ENCODE measurements at regions not wholly inside any gene's neighbourhood (a gene's known extent, or its start where the extent isn't known, plus 50 kb on each side); places are given as distances from the start of the nearest gene placed in this dataset.
"Not testable (repeated sequence)": the region's sequence is repeated elsewhere in the genome, so short reads cannot be mapped to it uniquely, and the experiment has no call there.

- no peak for DNase-seq
Observed at GRCh38 chr6:67722861-67723261, 912.2 kb upstream of the ADGRB3 start.

- DNase-seq: no peak
Observed at GRCh38 chr6:67717281-67717680, 917.8 kb upstream of the ADGRB3 start.

GRCh38 chr6:67706388-67706787, 928.7 kb upstream of the ADGRB3 start:
- DNase-seq: no peak

DNA sequence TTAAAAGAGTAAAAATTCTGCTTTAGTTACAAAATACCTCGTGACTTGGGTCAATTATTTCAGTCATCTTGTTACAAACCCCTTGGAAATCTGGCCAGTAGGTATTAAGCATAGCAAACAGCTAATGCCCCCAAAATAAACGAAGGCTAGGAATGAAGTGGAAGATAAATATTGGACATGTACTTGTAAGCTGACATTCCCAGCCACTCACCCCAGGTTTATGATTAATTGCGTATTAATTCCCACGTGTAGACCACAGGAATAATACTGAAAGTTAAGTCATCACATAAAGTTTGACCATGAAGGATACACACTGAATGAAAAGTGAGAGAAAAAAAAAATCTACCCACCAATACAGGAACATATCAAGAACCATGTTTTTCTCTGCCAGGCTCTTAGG, 936.5 kb upstream of the ADGRB3 start:
- DNase-seq: peak; percentile 58

- DNase-seq: no peak
Observed at GRCh38 chr6:67694127-67694526, 941.0 kb upstream of the ADGRB3 start.

DNA sequence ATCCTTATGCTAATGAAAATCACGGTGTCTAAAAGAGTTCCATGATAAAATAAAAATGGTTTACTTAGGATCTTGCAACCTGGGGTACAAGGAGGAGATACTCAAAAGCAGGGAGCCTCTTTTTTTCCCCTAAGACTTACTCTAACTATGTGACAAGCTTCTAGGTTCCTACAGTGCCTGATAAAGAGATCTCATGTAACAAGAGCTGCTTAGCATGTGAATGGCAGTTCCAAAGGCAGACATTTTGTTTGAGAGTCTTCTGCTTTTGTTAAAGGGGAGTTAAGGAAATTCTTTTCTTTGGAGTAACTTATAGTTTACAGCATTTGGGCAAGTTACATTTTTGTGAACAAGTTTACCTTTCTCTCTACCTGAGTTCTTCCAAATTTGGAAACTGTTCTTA, 945.8 kb upstream of the ADGRB3 start:
- DNase-seq: no peak

DNA sequence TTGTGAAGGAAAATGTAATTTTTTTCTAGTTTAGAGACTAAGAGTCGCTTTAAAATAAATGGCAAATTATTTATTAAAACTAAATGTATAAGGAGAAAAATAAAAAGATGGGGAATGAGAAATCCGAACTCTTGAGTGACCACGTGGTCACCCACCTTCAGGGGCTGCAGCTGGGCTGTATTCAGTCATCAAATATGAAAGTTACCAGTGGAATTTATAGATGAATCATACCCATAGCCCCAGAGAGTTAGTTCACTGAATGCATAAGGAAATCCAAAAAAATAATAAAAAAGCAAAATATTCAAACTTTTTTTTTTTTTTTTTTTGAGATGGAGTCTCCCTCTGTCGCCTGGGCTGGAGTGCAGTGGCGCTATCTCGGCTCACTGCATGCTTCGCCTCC, 947.7 kb upstream of the ADGRB3 start:
- no peak for DNase-seq

DNA sequence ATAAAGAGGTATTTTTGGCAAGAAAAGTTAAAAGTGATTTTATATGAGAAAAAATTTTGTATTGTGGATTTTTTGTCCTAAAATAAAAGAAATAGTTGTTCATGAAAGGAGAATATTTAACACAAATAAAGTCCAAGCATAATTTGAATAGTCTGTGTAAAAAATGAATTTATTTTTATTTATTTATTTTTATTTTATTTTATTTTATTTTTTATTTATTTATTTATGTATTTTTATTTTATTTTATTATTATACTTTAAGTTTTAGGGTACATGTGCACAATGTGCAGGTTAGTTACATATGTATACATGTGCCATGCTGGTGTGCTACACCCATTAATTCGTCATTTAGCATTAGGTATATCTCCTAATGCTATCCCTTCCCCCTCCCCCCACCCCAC, 948.9 kb upstream of the ADGRB3 start:
- DNase-seq: not testable (repeated sequence)

DNA sequence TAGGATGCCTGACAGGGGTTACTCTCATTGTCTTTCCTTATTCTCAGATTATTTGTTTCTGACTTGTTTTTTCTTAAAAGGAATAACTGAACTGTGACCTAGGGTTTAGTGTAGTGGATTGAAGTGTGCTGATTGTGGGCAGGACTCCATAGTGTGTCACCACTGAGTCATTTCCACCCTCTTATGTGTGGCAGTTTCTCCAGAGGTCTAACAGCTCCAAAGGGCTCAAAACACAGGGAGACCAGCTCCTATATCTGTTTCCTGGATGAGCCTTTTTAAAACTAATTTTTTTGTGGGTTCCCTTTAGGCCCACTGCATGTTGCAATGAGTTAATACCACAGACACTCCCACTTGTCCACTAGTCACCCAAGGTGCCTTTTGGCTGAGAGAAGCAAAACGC, 951.1 kb upstream of the ADGRB3 start:
- DNase-seq: no peak

- no peak for DNase-seq
Observed at GRCh38 chr6:67680297-67680932, 954.7 kb upstream of the ADGRB3 start.

- DNase-seq: no peak
Observed at GRCh38 chr6:67679566-67680296, 955.4 kb upstream of the ADGRB3 start.

DNA sequence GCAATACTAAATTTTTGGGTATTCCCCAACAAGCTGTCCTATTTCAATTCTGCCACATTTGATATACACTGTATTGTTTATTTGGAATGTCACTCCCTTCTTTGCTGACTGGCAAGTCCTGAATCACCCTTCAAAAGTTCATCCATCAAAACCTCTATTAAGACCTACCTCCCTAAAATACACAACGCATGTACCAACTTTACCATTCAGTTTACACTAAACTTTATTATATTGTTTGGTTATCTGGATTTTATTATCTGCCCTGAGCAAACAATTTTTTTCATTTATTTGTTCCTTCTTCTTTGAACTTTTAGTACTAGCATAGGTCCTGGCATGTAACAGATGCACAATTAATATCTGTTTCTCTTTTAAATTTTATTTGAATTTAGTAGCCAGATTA, 958.2 kb upstream of the ADGRB3 start:
- no peak for DNase-seq

DNA sequence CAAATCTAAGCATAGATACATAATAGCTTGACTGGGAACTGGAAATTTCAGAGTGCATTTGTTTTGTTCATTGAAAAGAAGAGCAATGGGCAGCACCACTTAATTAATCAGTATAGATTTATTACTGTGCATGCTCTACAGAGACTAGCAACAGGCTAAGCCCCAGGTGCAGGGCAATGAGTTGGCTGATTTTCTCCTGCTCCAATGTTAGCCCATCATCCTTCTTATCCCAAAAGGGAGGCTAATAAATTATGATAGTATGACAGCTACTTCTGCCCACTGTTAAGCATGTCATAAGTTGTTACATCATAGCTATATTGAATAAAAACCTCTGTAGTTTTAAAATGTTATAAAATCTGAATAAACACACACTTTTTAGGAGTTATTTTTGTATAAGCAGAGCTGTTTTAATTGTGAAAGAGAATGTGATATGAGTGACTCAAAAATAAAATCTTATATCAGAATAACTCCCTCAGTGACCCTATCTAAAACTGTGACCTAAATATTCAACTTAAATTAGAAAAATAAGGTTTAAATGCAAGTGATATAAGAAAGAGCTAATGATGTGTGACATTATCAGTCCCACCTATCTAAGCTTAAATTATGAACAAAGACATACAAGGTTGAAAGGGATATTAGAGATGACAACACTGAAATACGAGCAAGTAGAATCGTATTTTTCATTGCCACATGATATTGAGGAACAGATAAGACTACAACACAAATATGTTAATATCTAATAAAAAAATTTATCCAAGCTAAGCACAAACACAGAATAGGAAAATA, 967.3 kb upstream of the ADGRB3 start:
- DNase-seq: no peak

DNA sequence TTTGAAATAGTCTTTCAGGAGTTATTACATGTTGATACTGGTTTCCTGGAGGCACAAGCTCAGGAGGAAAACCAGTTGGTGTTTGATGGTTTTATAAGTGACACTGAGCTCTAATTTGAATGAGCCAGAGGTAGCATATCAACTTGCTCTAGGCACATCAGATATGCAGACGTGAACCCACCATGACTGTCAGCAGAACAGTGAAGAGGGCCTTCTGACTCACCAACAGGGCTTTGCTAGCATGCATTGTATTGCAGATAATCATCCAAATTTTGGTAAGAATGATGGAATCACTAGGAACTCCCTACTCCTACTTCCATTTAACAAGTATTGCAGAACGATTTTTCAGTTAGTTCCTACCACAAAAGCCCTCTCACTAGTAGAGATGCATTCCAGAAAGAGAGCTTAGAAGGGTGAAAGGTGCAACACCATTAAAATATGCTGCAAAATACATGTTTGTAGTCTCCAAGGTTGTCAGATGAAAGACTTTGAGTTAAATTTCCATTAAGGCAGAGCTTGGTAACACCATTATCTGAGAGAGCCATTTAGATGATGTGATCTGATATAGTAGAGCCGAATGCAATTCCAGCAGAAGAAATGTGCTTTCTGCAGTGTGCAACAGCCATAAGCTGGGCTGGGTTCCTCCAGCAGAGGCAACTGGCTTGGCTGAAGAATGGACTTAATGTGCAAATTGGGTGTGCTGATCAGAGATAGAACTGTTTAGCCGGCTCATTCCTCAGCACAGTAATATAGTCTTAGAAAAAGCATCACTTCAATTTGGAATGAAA, 968.7 kb upstream of the ADGRB3 start:
- DNase-seq: no peak

DNA sequence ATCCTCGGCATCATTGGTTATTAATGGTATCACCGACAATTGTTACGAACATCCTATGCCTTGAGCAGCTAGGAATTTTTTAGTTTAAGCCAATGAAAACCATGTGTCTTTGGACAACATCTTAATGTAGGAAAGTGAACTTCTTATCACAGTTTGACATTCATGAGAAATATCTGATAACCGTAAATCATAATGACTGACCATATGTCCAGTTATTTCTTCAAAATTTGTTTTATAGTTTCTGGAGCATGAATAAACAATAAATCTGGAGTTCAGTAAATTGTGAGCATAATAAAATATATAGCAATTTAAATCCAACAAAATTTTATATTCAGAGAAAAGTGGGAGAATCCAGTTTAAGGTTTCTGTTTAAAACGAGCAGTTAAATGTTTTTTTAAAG, 970.1 kb upstream of the ADGRB3 start:
- DNase-seq: no peak

DNA sequence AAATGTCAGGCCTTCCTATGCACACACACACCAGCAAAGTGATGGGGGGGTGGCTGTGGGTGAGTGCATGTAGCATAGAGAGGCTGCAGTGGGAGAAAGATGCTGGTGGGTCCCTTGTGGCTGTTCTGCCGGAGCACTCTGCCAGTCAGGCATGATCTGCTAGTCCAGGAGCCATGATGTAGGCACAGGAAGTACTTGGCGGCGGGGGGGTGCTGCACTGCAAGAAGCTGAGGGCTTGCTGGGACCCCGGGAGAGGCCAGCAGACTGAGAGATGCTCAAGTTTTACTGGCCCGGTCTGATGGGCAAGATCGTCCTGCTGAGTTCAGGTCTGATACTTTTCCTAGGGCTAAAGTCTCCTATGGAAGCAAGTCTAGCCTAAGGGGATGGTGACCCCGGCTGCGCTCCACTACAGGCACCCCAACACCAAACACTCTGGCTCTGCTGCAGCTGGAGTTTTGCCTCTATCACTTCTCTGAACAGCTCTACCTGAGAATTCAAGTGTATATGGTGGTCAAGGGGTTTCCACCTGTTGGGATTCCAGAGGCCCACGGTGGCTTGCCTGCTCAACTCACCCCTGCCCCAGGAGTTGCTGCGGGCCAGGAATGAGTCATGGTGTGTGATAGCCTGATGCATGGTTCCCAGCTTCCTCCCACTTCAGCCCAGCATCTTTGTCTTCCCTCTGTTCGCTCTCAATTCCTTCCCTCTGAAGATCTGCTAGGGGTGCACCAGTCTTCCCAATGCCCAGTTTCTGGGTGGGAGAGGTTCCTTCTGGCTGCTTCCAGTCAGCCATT, 971.8 kb upstream of the ADGRB3 start:
- no peak for DNase-seq

DNA sequence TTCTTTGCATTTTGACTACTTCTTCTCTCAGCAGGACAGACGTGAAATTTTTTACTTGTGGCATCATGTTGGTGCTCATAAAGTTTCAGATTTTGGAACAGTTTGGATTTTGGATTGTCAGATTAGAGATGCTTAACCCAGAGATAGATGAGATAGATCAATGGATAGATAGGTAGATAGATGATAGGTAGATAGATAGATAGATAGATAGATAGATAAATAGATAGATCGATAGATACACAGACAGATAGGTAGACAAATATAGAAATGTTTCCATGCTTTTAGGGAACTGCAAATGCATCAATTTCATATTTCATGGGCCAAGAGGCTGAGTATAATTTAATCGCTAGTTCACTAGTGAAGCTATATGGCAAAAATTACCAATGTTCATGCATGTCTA, 981.5 kb upstream of the ADGRB3 start:
- no peak for DNase-seq

DNA sequence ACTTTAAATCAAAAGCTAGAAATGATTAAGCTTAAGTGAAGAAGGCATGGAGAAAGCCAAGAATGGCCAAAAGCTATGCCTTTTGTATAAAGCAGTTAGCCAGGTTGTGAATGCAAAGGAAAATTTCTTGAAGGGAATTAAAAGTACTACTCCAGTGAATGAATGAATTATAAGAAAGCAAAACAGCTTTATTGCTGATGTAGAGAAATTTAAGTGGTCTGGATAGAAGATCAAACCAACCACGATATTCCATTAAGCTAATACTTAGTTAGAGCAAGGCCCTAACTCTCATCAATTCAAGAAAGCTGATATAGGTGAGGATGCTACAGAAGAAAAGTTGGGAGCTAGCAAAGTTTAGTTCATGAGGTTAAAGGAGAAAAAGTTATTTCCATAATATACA, 988.5 kb upstream of the ADGRB3 start:
- no peak for DNase-seq

- no peak for DNase-seq
Observed at GRCh38 chr6:67643281-67643680, 991.8 kb upstream of the ADGRB3 start.

GRCh38 chr6:67642582-67642981, 992.5 kb upstream of the ADGRB3 start:
- DNase-seq: no peak

GRCh38 chr6:67640484-67640883, 994.6 kb upstream of the ADGRB3 start:
- no peak for DNase-seq

DNA sequence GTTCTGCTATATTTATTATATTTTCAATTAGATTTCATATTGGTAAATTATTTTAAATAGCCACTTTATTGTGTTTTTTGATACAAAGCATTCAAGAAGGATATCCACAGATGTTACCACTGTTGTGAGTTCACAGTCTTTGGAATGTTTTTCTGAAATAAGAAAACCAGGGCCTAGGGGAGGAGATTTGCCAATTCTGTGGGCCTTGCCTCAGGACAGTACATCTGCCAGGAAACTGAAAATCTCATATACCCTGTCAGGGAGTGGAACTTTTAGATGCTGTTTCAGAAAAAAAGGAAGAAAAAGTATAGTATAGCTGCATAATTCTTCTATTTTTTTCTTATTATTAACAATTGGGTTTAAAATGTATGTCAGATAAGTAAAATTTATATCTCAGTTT, 995.9 kb upstream of the ADGRB3 start:
- DNase-seq: no peak

Measured in SHP77 treated with DMSO at 0.1 percent for 48 hours (cell line).